ENCODE measurements at regions not wholly inside any gene's neighbourhood (a gene's known extent, or its start where the extent isn't known, plus 50 kb on each side); places are given as distances from the start of the nearest gene placed in this dataset.

- DNase-seq = no peak
- 88 to 92% (median 90%) methylated on average over 8 of the region's 8 CpGs for WGBS, 4 donors
- H3K4me3 ChIP-seq = no peak overlapping the region
- H3K27ac ChIP-seq = no peak overlapping the region
- no peaks in the 10 kb centered on the region for H3K4me1 ChIP-seq (replicated peaks in 1 of 2)
- no peak for TF ChIP-seq POLR2A (IDR thresholded peaks at IDR 0.05)
- no peak for TF ChIP-seq CTCF (IDR thresholded peaks at IDR 0.05)
- intact Hi-C loops (cut with DNase I) = no loop called here
- H3K9me3 ChIP-seq (replicated peaks in 1 of 3) = no peaks in the 10 kb centered on the region
- no peaks in the 10 kb centered on the region for H3K27me3 ChIP-seq
- no peaks in the 10 kb centered on the region for H3K36me3 ChIP-seq (replicated peaks in 1 of 2)
Measured at GRCh38 chr17:429589-429988, 77.0 kb upstream of the RPH3AL start.

GRCh38 chr17:428414-428813, 75.8 kb upstream of the RPH3AL start:
- WGBS, 4 donors = 95 to 100% (median 98%) methylated on average over 3 of the region's 3 CpGs
- no peaks in the 10 kb centered on the region for H3K36me3 ChIP-seq (replicated peaks in 1 of 2)

GRCh38 chr17:427891-428290, 75.3 kb upstream of the RPH3AL start:
- Histone ChIP-seq H3K4me1 (replicated peaks in 1 of 2) (no peaks in the 10 kb centered on the region), H3K27me3 (no peaks in the 10 kb centered on the region), H3K4me3 (no peak overlapping the region), H3K9me3 (replicated peaks in 1 of 3) (no peaks in the 10 kb centered on the region), H3K27ac (no peak overlapping the region), H3K36me3 (replicated peaks in 1 of 2) (no peaks in the 10 kb centered on the region)
- 85 to 90% (median 88%) methylated on average over 3 of the region's 3 CpGs for WGBS, 4 donors
- intact Hi-C loops (cut with DNase I) = no loop called here
- no peak for DNase-seq
- TF ChIP-seq POLR2A (IDR thresholded peaks at IDR 0.05) (no peak), CTCF (IDR thresholded peaks at IDR 0.05) (no peak)

More at GRCh38 chr17:428414-428813, 75.8 kb upstream of the RPH3AL start:
- H3K4me3 ChIP-seq = no peak overlapping the region
- no peak overlapping the region for H3K27ac ChIP-seq
- intact Hi-C loops (cut with DNase I) = no loop called here
- no peaks in the 10 kb centered on the region for H3K27me3 ChIP-seq
- no peak for TF ChIP-seq POLR2A (IDR thresholded peaks at IDR 0.05)
- TF ChIP-seq CTCF (IDR thresholded peaks at IDR 0.05) = no peak
- H3K9me3 ChIP-seq (replicated peaks in 1 of 3) = no peaks in the 10 kb centered on the region
- no peak for DNase-seq
- no peaks in the 10 kb centered on the region for H3K4me1 ChIP-seq (replicated peaks in 1 of 2)

GRCh38 chr17:427327-427726, 74.7 kb upstream of the RPH3AL start:
- Histone ChIP-seq H3K4me3 (no peak overlapping the region), H3K36me3 (replicated peaks in 1 of 2) (no peaks in the 10 kb centered on the region), H3K27me3 (no peaks in the 10 kb centered on the region), H3K27ac (no peak overlapping the region), H3K9me3 (replicated peaks in 1 of 3) (no peaks in the 10 kb centered on the region), H3K4me1 (replicated peaks in 1 of 2) (no peaks in the 10 kb centered on the region)
- intact Hi-C loops (cut with DNase I) = no loop called here
- TF ChIP-seq POLR2A (IDR thresholded peaks at IDR 0.05) = no peak
- no peak for TF ChIP-seq CTCF (IDR thresholded peaks at IDR 0.05)
- WGBS, 4 donors = 63 to 74% (median 66%) methylated on average over 6 of the region's 6 CpGs
- DNase-seq = no peak

Data from adrenal gland (tissue), 9 donors.